GM10266 (cell line): ENCODE measurements at regions not wholly inside any gene's neighbourhood (a gene's known extent, or its start where the extent isn't known, plus 50 kb on each side); places are given as distances from the start of the nearest gene placed in this dataset.
A peak's percentile ranks its signal among the peaks of the same experiment; 100 is the strongest.

Experiments
- DNase-seq: peaks from one replicate; pipeline ENCODE4 v3.0.0; 2012; ENCODE audit errors: extremely low spot score
- TF ChIP-seq, protein P1 (sequence below): IDR thresholded peaks from 2 replicates; pipeline ENCODE4 v1.5.1; 2012; ENCODE audit warnings: mild to moderate bottlenecking, low read depth; ENCODE audit not compliant: control insufficient read depth, insufficient read depth; ENCODE audit errors: missing control alignments

DNA sequence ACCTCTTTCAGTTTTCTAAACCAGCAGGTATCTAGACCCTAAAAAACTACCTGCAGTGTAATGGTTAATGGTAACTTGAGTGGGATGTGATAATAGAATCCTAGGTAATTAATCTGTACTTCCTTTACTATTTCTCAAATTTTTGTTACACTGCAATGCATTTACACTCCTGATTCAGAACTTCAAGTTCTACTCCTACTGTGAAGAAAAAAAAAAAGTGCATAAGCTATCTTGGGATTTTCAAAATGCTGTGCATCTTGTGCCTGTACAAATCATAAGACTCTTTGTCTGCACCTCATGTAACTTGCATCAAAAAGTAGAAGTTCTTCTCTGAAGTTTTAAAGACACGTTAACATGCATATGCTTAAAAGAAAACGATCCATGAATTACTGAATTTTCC, 554.1 kb downstream of the CETN3 start:
- DNase-seq: no peak

DNA sequence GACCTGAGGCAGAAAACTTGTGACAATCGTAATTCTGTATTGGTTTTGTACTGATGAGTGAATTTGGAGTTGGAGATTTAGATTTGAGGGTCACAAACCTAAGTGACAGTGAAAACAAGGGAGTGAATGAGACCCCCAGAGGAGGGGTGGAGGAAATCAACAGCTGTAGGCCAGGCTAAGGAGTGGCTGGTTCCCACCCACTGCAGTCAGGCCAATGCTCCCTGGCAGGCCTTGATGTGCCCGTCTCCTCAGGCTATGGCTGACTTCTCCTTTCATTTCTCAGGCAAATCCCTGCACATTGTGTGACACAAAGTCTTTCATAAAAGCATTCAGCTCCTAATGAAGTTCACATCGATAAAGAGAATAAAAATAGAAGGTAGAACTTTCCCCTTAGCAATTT, 557.6 kb downstream of the CETN3 start:
- no peak for DNase-seq
- TF ChIP-seq, protein P1, sequence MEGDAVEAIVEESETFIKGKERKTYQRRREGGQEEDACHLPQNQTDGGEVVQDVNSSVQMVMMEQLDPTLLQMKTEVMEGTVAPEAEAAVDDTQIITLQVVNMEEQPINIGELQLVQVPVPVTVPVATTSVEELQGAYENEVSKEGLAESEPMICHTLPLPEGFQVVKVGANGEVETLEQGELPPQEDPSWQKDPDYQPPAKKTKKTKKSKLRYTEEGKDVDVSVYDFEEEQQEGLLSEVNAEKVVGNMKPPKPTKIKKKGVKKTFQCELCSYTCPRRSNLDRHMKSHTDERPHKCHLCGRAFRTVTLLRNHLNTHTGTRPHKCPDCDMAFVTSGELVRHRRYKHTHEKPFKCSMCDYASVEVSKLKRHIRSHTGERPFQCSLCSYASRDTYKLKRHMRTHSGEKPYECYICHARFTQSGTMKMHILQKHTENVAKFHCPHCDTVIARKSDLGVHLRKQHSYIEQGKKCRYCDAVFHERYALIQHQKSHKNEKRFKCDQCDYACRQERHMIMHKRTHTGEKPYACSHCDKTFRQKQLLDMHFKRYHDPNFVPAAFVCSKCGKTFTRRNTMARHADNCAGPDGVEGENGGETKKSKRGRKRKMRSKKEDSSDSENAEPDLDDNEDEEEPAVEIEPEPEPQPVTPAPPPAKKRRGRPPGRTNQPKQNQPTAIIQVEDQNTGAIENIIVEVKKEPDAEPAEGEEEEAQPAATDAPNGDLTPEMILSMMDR: no peak

More for the DNA sequence above, 554.1 kb downstream of the CETN3 start:
- TF ChIP-seq, protein P1: no peak

DNA sequence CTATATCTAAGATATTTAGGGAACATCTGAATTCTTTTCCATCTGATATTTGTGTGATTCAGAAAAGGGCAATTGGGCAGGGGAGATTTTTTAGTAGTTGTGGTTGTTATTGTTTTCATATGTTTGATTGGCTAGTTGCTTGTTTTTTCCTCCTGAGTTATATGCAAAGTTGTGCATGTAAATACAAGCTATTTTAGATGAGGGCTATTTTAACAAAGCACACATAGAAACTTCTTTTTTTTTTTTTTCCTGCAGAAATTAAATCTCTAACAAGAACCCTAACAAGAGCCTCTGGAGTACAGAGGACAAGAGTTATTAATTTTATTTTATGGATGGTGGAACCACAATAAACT, 559.1 kb downstream of the CETN3 start:
- TF ChIP-seq, protein P1: no peak
- DNase-seq: no peak

DNA sequence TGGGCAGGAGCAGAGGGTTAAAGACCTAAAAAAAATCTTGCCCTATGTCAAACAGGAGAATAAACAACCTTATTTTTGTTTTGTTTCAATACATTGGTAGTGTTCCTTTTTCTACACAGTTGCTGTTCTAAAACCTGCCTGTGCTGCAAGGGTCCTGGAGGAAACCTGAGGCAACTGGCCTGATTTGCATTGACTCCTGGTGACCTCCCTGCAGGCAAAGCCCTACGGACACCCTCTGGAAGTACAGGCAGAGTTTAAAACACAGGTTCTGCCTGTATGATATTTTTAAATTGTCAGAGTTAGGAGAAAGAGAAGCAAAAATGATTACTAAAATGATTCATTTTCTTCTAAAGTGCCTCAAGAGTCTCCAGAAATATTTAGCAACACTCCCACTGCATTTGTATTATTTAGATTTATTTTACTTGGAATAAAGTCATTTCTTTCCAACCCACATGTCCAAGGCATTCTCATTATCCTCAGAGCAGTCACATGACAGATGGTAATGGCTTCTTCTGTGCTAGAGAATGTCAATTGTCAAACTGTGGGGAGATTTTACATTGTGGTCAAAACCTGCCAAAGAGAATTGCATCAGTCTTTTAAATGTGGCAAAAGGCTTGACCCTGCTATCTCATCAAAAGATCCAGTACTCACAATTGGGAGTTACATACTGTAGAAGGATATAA, 559.6 kb downstream of the CETN3 start:
- TF ChIP-seq, protein P1: no peak
- DNase-seq: no peak

DNA sequence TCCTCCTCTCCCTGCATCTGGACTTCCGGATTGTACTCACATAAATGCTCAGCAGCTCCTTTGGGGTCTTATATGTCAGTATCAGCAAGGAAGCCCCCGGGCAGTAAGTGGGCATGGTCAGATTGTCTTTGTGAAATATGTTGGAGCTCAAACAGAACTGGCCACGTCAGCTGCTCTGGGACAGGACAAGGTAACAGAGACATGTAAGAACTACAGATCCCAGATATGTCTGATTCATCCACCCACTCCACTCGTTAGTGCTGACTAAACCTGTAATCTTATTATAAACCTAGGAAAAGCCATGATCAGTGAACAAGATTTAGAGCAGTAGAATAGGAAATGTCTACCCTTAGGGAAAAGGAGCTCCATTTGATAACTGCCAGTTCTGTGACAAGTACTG, 561.8 kb downstream of the CETN3 start:
- no peak for DNase-seq
- TF ChIP-seq, protein P1: no peak

DNA sequence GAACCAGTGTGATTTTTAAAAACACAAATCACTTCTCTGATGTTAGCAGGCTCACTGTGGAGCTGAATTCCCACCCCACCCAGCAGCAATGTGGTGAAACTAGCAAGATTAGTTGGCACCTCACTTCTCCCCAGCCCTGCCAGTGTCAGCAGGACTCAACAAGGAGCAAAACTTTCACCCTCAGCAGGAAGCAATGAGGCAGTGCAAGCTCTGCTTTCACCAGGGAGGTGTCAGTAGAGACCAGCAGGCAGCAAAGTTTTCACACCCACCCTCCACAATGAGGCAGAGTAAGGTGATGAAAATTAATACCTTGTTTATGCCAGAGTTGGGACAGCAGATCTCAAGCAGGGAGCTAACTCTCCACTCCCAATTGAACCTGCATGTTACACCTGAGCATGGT, 565.0 kb downstream of the CETN3 start:
- TF ChIP-seq, protein P1: peak; percentile 7
- no peak for DNase-seq

DNA sequence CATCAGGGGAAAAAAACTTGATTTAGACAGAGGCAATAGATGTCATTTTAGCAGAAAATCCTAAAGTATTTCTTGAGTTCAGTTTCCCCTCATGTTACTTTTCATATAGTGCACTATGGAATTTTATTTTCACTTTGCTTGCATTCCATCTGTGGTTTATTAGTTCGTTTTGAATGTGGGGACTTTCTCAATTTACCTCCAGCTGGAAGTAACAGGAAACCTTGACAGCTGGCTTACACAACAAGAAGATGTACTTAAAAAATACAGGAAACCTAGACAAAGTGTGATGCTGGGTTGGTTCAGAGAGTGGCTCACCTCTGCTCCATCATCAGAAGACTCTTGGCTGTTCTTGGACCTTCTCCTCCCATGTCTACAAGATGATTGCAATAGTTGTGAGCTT, 567.0 kb downstream of the CETN3 start:
- DNase-seq: no peak
- TF ChIP-seq, protein P1: no peak
